Thyroid gland (tissue), 4 donors: ENCODE measurements at regions not wholly inside any gene's neighbourhood (a gene's known extent, or its start where the extent isn't known, plus 50 kb on each side); places are given as distances from the start of the nearest gene placed in this dataset.

Experiments
- POLR2A ChIP-seq, 2 donors: fragments of 450-650 bp; IDR thresholded peaks; one replicate each; pipeline ENCODE4 v1.6.1; 2017; ENCODE audit warnings: antibody characterized with exemption in 2 of 2, mild to moderate bottlenecking in 2 of 2, moderate library complexity in 1 of 2
- TF ChIP-seq, protein P1 (sequence below), 6 experiments: fragments of 200-600 bp in 3 of 6; fragments of 450-650 bp in 3 of 6; sonication (generic) in 3 of 6; IDR thresholded peaks; one replicate each; pipeline ENCODE4 v1.5.1; 2016 to 2019; ENCODE audit warnings: antibody characterized with exemption in 6 of 6, mild to moderate bottlenecking in 2 of 6, inconsistent platforms in 1 of 6, moderate library complexity in 1 of 6

DNA sequence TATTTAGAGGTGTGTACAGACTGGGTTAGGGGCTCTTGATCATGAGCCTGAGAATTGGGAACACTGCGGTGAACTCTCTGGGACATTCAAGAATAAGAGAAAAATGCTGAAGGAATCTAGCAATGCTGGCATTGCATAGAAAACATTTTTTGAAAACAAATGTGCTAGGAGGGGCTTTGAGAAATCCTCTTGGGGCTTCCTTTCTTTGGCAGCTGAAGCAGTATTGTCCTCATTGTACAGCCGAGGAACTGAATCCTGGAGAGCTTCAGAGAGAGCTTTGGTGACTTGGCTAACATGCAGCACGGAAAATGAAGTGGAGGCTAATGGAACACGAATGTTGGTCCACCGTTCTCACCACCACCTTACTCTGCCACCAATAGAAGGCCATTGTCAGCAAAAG, 107.3 kb upstream of the EFEMP1 start:
- TF ChIP-seq POLR2A (IDR thresholded peaks at IDR 0.05), result no peak
- TF ChIP-seq, protein P1, sequence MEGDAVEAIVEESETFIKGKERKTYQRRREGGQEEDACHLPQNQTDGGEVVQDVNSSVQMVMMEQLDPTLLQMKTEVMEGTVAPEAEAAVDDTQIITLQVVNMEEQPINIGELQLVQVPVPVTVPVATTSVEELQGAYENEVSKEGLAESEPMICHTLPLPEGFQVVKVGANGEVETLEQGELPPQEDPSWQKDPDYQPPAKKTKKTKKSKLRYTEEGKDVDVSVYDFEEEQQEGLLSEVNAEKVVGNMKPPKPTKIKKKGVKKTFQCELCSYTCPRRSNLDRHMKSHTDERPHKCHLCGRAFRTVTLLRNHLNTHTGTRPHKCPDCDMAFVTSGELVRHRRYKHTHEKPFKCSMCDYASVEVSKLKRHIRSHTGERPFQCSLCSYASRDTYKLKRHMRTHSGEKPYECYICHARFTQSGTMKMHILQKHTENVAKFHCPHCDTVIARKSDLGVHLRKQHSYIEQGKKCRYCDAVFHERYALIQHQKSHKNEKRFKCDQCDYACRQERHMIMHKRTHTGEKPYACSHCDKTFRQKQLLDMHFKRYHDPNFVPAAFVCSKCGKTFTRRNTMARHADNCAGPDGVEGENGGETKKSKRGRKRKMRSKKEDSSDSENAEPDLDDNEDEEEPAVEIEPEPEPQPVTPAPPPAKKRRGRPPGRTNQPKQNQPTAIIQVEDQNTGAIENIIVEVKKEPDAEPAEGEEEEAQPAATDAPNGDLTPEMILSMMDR (IDR thresholded peaks at IDR 0.05), result no peak
